ENCODE measurements at regions not wholly inside any gene's neighbourhood (a gene's known extent, or its start where the extent isn't known, plus 50 kb on each side); places are given as distances from the start of the nearest gene placed in this dataset.

DNA sequence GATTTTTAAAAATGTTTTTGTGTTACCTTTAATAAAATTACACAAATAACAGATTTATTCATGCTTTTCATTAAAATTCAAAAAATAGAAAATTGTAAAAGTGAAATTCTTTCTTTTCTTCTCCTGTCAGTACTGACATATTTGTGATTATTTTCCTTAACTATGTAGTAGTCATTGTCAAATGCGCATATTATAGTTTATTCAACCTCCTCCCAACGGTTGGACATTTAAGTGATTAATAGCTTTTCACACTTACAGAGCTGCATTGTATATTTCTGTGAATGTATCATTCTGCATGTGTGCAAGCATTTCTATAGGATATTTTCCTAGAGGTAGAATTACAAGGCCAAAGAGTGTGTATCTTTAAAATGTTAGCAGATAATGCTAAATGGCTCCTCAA, 259.2 kb downstream of the SH3BP4 start:
- H3K4me2 ChIP-seq = no peak overlapping the region
- Mint-ChIP-seq H3K27ac (no peak overlapping the region), H3K27me3 (ENCODE audit: insufficient read depth, low read depth, poor library complexity) (peaks cover 6% of the 10 kb centered on the region), H3K9me3 (peaks cover 5% of the 10 kb centered on the region; the same call in 2 of the 3 replicates), H3K4me1 (peaks cover 29% of the 10 kb centered on the region), H3K36me3 (ENCODE audit: low read depth) (peaks cover 4% of the 10 kb centered on the region; the same call in 2 of the 3 replicates), H3K4me3 (no peak overlapping the region)
- H3K27me3 ChIP-seq (ENCODE audit: insufficient read depth) = no peaks in the 10 kb centered on the region
- H3K79me2 ChIP-seq (replicated peaks; ENCODE audit: insufficient read depth) = no peaks in the 10 kb centered on the region
- no peaks in the 10 kb centered on the region for H3K9me2 ChIP-seq (ENCODE audit: insufficient read depth)
- peaks cover 23% of the 10 kb centered on the region for H3K4me1 ChIP-seq (ENCODE audit: insufficient read depth)
- no peak overlapping the region for H3K27ac ChIP-seq (ENCODE audit: low read depth)
- TF ChIP-seq JUNB (IDR thresholded peaks at IDR 0.05; ENCODE audit: unreplicated experiment) = no peak
- TF ChIP-seq EZH2phosphoT487 (IDR thresholded peaks at IDR 0.05; ENCODE audit: unreplicated experiment) = no peak
- TF ChIP-seq STAT1 (IDR thresholded peaks at IDR 0.05; ENCODE audit: unreplicated experiment) = no peak
- TF ChIP-seq, protein P1, sequence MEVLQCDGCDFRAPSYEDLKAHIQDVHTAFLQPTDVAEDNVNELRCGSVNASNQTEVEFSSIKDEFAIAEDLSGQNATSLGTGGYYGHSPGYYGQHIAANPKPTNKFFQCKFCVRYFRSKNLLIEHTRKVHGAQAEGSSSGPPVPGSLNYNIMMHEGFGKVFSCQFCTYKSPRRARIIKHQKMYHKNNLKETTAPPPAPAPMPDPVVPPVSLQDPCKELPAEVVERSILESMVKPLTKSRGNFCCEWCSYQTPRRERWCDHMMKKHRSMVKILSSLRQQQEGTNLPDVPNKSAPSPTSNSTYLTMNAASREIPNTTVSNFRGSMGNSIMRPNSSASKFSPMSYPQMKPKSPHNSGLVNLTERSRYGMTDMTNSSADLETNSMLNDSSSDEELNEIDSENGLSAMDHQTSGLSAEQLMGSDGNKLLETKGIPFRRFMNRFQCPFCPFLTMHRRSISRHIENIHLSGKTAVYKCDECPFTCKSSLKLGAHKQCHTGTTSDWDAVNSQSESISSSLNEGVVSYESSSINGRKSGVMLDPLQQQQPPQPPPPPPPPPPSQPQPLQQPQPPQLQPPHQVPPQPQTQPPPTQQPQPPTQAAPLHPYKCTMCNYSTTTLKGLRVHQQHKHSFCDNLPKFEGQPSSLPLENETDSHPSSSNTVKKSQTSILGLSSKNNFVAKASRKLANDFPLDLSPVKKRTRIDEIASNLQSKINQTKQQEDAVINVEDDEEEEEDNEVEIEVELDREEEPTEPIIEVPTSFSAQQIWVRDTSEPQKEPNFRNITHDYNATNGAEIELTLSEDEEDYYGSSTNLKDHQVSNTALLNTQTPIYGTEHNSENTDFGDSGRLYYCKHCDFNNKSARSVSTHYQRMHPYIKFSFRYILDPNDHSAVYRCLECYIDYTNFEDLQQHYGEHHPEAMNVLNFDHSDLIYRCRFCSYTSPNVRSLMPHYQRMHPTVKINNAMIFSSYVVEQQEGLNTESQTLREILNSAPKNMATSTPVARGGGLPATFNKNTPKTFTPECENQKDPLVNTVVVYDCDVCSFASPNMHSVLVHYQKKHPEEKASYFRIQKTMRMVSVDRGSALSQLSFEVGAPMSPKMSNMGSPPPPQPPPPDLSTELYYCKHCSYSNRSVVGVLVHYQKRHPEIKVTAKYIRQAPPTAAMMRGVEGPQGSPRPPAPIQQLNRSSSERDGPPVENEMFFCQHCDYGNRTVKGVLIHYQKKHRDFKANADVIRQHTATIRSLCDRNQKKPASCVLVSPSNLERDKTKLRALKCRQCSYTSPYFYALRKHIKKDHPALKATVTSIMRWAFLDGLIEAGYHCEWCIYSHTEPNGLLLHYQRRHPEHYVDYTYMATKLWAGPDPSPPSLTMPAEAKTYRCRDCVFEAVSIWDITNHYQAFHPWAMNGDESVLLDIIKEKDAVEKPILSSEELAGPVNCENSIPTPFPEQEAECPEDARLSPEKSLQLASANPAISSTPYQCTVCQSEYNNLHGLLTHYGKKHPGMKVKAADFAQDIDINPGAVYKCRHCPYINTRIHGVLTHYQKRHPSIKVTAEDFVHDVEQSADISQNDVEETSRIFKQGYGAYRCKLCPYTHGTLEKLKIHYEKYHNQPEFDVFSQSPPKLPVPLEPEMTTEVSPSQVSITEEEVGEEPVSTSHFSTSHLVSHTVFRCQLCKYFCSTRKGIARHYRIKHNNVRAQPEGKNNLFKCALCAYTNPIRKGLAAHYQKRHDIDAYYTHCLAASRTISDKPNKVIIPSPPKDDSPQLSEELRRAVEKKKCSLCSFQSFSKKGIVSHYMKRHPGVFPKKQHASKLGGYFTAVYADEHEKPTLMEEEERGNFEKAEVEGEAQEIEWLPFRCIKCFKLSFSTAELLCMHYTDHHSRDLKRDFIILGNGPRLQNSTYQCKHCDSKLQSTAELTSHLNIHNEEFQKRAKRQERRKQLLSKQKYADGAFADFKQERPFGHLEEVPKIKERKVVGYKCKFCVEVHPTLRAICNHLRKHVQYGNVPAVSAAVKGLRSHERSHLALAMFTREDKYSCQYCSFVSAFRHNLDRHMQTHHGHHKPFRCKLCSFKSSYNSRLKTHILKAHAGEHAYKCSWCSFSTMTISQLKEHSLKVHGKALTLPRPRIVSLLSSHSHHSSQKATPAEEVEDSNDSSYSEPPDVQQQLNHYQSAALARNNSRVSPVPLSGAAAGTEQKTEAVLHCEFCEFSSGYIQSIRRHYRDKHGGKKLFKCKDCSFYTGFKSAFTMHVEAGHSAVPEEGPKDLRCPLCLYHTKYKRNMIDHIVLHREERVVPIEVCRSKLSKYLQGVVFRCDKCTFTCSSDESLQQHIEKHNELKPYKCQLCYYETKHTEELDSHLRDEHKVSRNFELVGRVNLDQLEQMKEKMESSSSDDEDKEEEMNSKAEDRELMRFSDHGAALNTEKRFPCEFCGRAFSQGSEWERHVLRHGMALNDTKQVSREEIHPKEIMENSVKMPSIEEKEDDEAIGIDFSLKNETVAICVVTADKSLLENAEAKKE (CRISPR knock-in tag; IDR thresholded peaks at IDR 0.05) = no peak
- TF ChIP-seq, protein P2, sequence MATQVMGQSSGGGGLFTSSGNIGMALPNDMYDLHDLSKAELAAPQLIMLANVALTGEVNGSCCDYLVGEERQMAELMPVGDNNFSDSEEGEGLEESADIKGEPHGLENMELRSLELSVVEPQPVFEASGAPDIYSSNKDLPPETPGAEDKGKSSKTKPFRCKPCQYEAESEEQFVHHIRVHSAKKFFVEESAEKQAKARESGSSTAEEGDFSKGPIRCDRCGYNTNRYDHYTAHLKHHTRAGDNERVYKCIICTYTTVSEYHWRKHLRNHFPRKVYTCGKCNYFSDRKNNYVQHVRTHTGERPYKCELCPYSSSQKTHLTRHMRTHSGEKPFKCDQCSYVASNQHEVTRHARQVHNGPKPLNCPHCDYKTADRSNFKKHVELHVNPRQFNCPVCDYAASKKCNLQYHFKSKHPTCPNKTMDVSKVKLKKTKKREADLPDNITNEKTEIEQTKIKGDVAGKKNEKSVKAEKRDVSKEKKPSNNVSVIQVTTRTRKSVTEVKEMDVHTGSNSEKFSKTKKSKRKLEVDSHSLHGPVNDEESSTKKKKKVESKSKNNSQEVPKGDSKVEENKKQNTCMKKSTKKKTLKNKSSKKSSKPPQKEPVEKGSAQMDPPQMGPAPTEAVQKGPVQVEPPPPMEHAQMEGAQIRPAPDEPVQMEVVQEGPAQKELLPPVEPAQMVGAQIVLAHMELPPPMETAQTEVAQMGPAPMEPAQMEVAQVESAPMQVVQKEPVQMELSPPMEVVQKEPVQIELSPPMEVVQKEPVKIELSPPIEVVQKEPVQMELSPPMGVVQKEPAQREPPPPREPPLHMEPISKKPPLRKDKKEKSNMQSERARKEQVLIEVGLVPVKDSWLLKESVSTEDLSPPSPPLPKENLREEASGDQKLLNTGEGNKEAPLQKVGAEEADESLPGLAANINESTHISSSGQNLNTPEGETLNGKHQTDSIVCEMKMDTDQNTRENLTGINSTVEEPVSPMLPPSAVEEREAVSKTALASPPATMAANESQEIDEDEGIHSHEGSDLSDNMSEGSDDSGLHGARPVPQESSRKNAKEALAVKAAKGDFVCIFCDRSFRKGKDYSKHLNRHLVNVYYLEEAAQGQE (IDR thresholded peaks at IDR 0.05; ENCODE audit: unreplicated experiment) = no peak
- no peak for TF ChIP-seq NANOG (IDR thresholded peaks at IDR 0.05; ENCODE audit: borderline replicate concordance)
- no peak for TF ChIP-seq POLR2AphosphoS5 (IDR thresholded peaks at IDR 0.05; ENCODE audit: low read depth)
- TF ChIP-seq CREB1 (CRISPR knock-in tag; IDR thresholded peaks at IDR 0.05; ENCODE audit: low read depth) = no peak
- TF ChIP-seq ZNF114 (CRISPR knock-in tag; IDR thresholded peaks at IDR 0.05) = no peak
- no peak for TF ChIP-seq EZH2 (IDR thresholded peaks at IDR 0.05; ENCODE audit: low read depth, unreplicated experiment)
- TF ChIP-seq, protein P3, sequence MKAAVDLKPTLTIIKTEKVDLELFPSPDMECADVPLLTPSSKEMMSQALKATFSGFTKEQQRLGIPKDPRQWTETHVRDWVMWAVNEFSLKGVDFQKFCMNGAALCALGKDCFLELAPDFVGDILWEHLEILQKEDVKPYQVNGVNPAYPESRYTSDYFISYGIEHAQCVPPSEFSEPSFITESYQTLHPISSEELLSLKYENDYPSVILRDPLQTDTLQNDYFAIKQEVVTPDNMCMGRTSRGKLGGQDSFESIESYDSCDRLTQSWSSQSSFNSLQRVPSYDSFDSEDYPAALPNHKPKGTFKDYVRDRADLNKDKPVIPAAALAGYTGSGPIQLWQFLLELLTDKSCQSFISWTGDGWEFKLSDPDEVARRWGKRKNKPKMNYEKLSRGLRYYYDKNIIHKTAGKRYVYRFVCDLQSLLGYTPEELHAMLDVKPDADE (IDR thresholded peaks at IDR 0.05) = no peak
- TF ChIP-seq ZNF331 (CRISPR knock-in tag; IDR thresholded peaks at IDR 0.05; ENCODE audit: low read depth) = no peak
- TF ChIP-seq, protein P4, sequence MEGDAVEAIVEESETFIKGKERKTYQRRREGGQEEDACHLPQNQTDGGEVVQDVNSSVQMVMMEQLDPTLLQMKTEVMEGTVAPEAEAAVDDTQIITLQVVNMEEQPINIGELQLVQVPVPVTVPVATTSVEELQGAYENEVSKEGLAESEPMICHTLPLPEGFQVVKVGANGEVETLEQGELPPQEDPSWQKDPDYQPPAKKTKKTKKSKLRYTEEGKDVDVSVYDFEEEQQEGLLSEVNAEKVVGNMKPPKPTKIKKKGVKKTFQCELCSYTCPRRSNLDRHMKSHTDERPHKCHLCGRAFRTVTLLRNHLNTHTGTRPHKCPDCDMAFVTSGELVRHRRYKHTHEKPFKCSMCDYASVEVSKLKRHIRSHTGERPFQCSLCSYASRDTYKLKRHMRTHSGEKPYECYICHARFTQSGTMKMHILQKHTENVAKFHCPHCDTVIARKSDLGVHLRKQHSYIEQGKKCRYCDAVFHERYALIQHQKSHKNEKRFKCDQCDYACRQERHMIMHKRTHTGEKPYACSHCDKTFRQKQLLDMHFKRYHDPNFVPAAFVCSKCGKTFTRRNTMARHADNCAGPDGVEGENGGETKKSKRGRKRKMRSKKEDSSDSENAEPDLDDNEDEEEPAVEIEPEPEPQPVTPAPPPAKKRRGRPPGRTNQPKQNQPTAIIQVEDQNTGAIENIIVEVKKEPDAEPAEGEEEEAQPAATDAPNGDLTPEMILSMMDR (conservative IDR thresholded peaks at IDR 0.05; ENCODE audit: low read depth in 2 of 2) = no peak
- DNase-seq (ENCODE audit: low spot score) (no peak), ATAC-seq (no peak)
- no peaks in the 10 kb centered on the region for H4K20me1 ChIP-seq (replicated peaks; ENCODE audit: insufficient read depth)
- H3K4me3 ChIP-seq = no peak overlapping the region
- H3K36me3 ChIP-seq (ENCODE audit: insufficient read depth) = no peaks in the 10 kb centered on the region
- no peaks in the 10 kb centered on the region for H3F3A ChIP-seq (replicated peaks; ENCODE audit: low read depth)
- H2AFZ ChIP-seq = no peak overlapping the region

All from GM23338 (cell line).